Sigmoid colon (tissue), 6 donors: ENCODE measurements at regions not wholly inside any gene's neighbourhood (a gene's known extent, or its start where the extent isn't known, plus 50 kb on each side); places are given as distances from the start of the nearest gene placed in this dataset.

Experiments
- DNase-seq: peaks from one replicate; pipeline ENCODE4 v3.0.0-alpha.2; 2019
- H3K27ac ChIP-seq, 4 donors: fragments of 200-600 bp; sonication (generic); one replicate each; pipeline ENCODE4 v1.5.1; 2016 to 2019; ENCODE audit warnings: mild to moderate bottlenecking in 1 of 4
- H3K27me3 ChIP-seq, 3 donors: fragments of 200-600 bp; sonication (generic); one replicate each; pipeline ENCODE4 v1.5.1; 2019; ENCODE audit warnings: mild to moderate bottlenecking in 1 of 3
- H3K36me3 ChIP-seq, 4 donors: fragments of 200-600 bp; sonication (generic); one replicate each; pipeline ENCODE4 v1.5.1; 2016 to 2019
- H3K4me1 ChIP-seq, 4 donors: fragments of 200-600 bp; sonication (generic); one replicate each; pipeline ENCODE4 v1.5.1; 2017 to 2019
- H3K4me3 ChIP-seq, 4 donors: fragments of 200-600 bp; sonication (generic); one replicate each; pipeline ENCODE4 v1.5.1; 2017 to 2019; ENCODE audit warnings: mild to moderate bottlenecking in 2 of 4, moderate library complexity in 1 of 4
- H3K9me3 ChIP-seq, 4 donors: fragments of 200-600 bp in 3 of 4; sonication (generic) in 3 of 4; one replicate each; pipeline versions ENCODE4 v1.5.1 to v1.6.1; 2013 to 2019
- EP300 ChIP-seq, 4 donors: sonication (generic); formaldehyde crosslinking; IDR thresholded peaks; one replicate each; pipeline ENCODE4 v1.6.1; 2017; ENCODE audit warnings: antibody characterized with exemption in 4 of 4
- POLR2A ChIP-seq, 2 donors: fragments of 450-650 bp; IDR thresholded peaks; one replicate each; pipeline ENCODE4 v1.6.1; 2016; ENCODE audit warnings: antibody characterized with exemption in 2 of 2, mild to moderate bottlenecking in 2 of 2, moderate library complexity in 2 of 2
- POLR2AphosphoS5 ChIP-seq, 4 donors: sonication (generic); formaldehyde crosslinking; IDR thresholded peaks; one replicate each; pipeline ENCODE4 v1.6.1; 2017; ENCODE audit warnings: antibody characterized with exemption in 4 of 4
- WGBS, 2 donors: extraction: QIAGEN DNeasy Blood & Tissue Kit; methylation state at CpG; one replicate each; pipeline ENCODE4 v1.1.7; 2013; 5-methylcytosine and 5-hydroxymethylcytosine counted together
- intact Hi-C: fragments of 100-400 bp; cut with DNase I; formaldehyde crosslinking; loops from one replicate; pipeline ENCODE4 v1.15.1; 2023
- TF ChIP-seq, protein P1 (sequence below), 4 experiments: fragments of 450-650 bp in 3 of 4; fragments of 200-600 bp in 1 of 4; IDR thresholded peaks; one replicate each; pipeline ENCODE4 v1.5.1; 2016 to 2019; ENCODE audit warnings: antibody characterized with exemption in 4 of 4, mild to moderate bottlenecking in 3 of 4, moderate library complexity in 2 of 4
- donor health status: healthy with polysubstance abuse.
- donor health status: healthy.

DNA sequence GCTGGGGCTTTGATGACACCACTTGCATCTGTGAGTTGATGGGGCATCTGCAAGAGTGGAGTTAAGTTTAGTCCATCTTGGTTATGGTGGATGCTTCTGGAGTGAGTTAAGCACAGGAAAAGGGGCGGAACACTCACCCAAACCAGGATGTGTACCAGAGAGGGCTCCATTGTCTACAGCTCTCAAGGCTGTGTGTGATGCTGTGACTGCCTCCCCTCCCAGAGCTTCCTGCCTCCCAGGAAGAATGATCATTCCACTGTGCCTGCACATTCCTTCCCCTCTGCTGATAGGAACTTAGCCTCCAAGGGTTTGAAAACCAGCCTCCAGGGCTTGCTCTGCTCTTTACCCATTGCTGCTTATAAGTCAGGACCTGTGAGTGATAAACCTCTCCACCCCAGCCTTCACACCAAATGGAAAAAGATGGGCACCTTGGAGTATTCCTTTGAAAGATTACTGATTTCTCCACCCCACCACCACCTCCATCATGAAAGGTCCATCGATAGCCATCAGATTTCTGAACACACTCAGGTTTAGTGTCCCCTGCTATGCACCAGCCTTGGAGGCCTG lies 160.1 kb upstream of the SPRY4 start:
- TF ChIP-seq, protein P1, sequence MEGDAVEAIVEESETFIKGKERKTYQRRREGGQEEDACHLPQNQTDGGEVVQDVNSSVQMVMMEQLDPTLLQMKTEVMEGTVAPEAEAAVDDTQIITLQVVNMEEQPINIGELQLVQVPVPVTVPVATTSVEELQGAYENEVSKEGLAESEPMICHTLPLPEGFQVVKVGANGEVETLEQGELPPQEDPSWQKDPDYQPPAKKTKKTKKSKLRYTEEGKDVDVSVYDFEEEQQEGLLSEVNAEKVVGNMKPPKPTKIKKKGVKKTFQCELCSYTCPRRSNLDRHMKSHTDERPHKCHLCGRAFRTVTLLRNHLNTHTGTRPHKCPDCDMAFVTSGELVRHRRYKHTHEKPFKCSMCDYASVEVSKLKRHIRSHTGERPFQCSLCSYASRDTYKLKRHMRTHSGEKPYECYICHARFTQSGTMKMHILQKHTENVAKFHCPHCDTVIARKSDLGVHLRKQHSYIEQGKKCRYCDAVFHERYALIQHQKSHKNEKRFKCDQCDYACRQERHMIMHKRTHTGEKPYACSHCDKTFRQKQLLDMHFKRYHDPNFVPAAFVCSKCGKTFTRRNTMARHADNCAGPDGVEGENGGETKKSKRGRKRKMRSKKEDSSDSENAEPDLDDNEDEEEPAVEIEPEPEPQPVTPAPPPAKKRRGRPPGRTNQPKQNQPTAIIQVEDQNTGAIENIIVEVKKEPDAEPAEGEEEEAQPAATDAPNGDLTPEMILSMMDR (IDR thresholded peaks at IDR 0.05) = no peak
- TF ChIP-seq EP300 (IDR thresholded peaks at IDR 0.05) (no peak), POLR2A (IDR thresholded peaks at IDR 0.05) (no peak), POLR2AphosphoS5 (IDR thresholded peaks at IDR 0.05) (no peak)
- no peaks in the 10 kb centered on the region for H3K36me3 ChIP-seq
- no peak for DNase-seq
- H3K4me1 ChIP-seq = no peaks in the 10 kb centered on the region
- no peak overlapping the region for H3K4me3 ChIP-seq
- no peaks in the 10 kb centered on the region for H3K27me3 ChIP-seq
- intact Hi-C loops = no loop called here
- WGBS, 2 donors = 91 to 94% methylated on average over 2 of the region's 2 CpGs
- H3K27ac ChIP-seq = no peak overlapping the region
- H3K9me3 ChIP-seq = no peaks in the 10 kb centered on the region

DNA sequence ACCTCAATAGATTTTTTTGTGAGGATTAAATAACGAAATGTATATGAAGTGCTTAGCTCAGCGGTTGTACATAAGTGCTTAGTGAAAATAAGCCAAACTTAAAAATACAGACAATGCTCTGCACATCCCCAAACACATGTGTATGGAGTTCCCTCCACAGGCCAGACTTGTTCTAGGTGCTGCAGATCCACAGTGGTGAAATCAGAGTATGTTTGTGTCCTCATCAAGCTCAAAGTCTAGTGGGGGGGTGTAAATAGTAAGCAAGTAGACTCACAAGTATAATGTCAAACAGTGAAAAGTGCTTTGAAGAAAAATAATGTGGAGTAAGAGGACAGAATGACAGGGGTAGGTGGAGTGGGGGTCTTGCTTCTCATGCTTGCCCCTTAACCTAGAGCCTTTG lies 157.4 kb upstream of the SPRY4 start:
- DNase-seq = no peak
- Histone ChIP-seq H3K27me3 (no peaks in the 10 kb centered on the region), H3K36me3 (no peaks in the 10 kb centered on the region), H3K9me3 (peaks cover 0 to 6% (median under 1%) of the 10 kb centered on the region in 4 donors), H3K4me1 (no peaks in the 10 kb centered on the region), H3K4me3 (no peak overlapping the region), H3K27ac (no peak overlapping the region)
- 86% methylated on average over 2 of the region's 2 CpGs for WGBS, 2 donors
- intact Hi-C loops = no loop called here
- TF ChIP-seq POLR2AphosphoS5 (IDR thresholded peaks at IDR 0.05) (no peak), POLR2A (IDR thresholded peaks at IDR 0.05) (no peak), EP300 (IDR thresholded peaks at IDR 0.05) (no peak)
- TF ChIP-seq, protein P1 (IDR thresholded peaks at IDR 0.05) = no peak

DNA sequence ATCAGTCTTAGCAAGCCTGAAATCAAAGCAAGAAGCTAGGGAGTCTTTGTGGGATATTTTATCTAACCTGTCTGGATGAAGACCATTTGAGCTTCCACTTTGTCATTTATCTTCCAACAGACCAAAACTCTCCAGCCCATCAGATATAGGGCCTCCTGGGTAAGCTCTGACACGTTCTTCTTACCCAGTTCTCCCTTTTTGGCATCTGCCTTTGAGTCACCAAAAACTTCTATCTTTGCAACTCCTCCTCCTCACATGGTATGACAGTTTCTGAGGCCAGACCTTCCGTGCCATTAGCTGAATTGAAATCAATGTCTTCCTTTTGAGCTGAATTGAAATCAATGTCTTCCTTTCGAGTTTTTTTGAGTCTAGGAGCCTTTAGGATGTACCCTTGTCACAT lies 156.6 kb upstream of the SPRY4 start:
- no peaks in the 10 kb centered on the region for H3K4me1 ChIP-seq
- H3K9me3 ChIP-seq = peaks cover 0 to 6% (median under 1%) of the 10 kb centered on the region in 4 donors
- H3K27ac ChIP-seq = no peak overlapping the region
- H3K36me3 ChIP-seq = no peaks in the 10 kb centered on the region
- WGBS, 2 donors = 61 to 82% methylated on average over 3 of the region's 3 CpGs
- no peak for DNase-seq
- intact Hi-C loops = no loop called here
- H3K27me3 ChIP-seq = no peaks in the 10 kb centered on the region
- TF ChIP-seq EP300 (IDR thresholded peaks at IDR 0.05) (no peak), POLR2AphosphoS5 (IDR thresholded peaks at IDR 0.05) (no peak), POLR2A (IDR thresholded peaks at IDR 0.05) (no peak)
- TF ChIP-seq, protein P1 (IDR thresholded peaks at IDR 0.05) = no peak
- H3K4me3 ChIP-seq = no peak overlapping the region

DNA sequence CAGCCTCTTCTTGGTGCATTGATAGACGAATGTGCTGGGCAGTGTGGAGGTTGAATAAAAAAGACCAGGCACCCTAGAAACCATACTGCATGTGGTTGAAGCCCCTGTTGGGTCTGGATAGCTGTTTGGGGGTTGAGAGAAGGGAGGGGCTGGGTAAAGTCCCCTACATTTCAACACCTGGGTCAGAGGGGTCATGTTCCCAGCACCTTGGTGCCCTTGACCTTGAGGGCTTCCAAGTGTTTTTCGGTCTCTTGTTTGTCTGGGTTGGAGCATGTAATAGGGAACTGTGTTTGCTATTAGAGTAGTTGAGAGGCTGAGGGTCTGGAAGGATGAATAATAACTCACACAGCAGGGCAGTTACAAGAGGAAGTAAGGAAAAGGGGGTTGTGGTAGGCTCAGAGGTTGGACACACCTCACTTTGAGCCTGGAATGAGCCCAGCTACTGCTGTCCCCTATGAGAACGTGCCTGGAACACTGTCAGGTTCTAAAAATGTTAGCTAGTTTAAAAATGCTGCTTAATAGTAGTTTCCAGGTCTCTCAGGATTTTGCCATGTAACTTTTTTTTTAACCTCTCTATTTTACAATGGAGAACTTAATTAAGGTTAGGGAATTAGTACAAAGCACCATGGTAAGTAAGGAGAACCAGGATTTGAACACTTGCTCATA lies 155.2 kb upstream of the SPRY4 start:
- DNase-seq = no peak
- Histone ChIP-seq H3K27me3 (no peaks in the 10 kb centered on the region), H3K36me3 (no peaks in the 10 kb centered on the region), H3K9me3 (peaks cover 0 to 6% (median under 1%) of the 10 kb centered on the region in 4 donors), H3K4me3 (no peak overlapping the region), H3K27ac (no peak overlapping the region), H3K4me1 (no peaks in the 10 kb centered on the region)
- 77 to 82% methylated on average over 3 of the region's 3 CpGs for WGBS, 2 donors
- TF ChIP-seq, protein P1 (IDR thresholded peaks at IDR 0.05) = no peak
- TF ChIP-seq POLR2A (IDR thresholded peaks at IDR 0.05) = no peak
- no peak for TF ChIP-seq POLR2AphosphoS5 (IDR thresholded peaks at IDR 0.05)
- no peak for TF ChIP-seq EP300 (IDR thresholded peaks at IDR 0.05)
- intact Hi-C loops = no loop called here
